ENCODE measurements at regions not wholly inside any gene's neighbourhood (a gene's known extent, or its start where the extent isn't known, plus 50 kb on each side); places are given as distances from the start of the nearest gene placed in this dataset.
A peak's percentile ranks its signal among the peaks of the same experiment; 100 is the strongest.

GRCh38 chr4:19879330-19879729, 372.4 kb upstream of the SLIT2 start:
- no peak for DNase-seq

GRCh38 chr4:19857991-19858390, 393.7 kb upstream of the SLIT2 start:
- no peak for DNase-seq

GRCh38 chr4:19857380-19857779, 394.3 kb upstream of the SLIT2 start:
- DNase-seq = no peak

- peak; percentile 84 for DNase-seq
These were observed 400.8 kb upstream of the SLIT2 start for GRCh38 chr4:19850909-19851308.

- peak; percentile 2 for DNase-seq
These were observed 407.3 kb upstream of the SLIT2 start for GRCh38 chr4:19844446-19844845.

GRCh38 chr4:19842471-19842870, 409.2 kb upstream of the SLIT2 start:
- no peak for DNase-seq

- no peak for DNase-seq
These were observed 412.8 kb upstream of the SLIT2 start for GRCh38 chr4:19838858-19839257.

GRCh38 chr4:19835429-19835828, 416.3 kb upstream of the SLIT2 start:
- DNase-seq = no peak

GRCh38 chr4:19832411-19832810, 419.3 kb upstream of the SLIT2 start:
- DNase-seq = peak; percentile 13

- peak; percentile 77 for DNase-seq
These were observed 419.9 kb upstream of the SLIT2 start for GRCh38 chr4:19831644-19832285.

- DNase-seq = no peak
These were observed 422.6 kb upstream of the SLIT2 start for GRCh38 chr4:19829101-19829500.

- no peak for DNase-seq
These were observed 427.9 kb upstream of the SLIT2 start for GRCh38 chr4:19823781-19824180.

GRCh38 chr4:19819737-19820136, 432.0 kb upstream of the SLIT2 start:
- no peak for DNase-seq

GRCh38 chr4:19809989-19810388, 441.7 kb upstream of the SLIT2 start:
- DNase-seq = no peak

GRCh38 chr4:19807505-19807904, 444.2 kb upstream of the SLIT2 start:
- DNase-seq = peak; percentile 74

- no peak for DNase-seq
These were observed 444.8 kb upstream of the SLIT2 start for GRCh38 chr4:19806865-19807264.

GRCh38 chr4:19803406-19803805, 448.3 kb upstream of the SLIT2 start:
- peak; percentile 7 for DNase-seq

GRCh38 chr4:19793831-19794230, 457.9 kb upstream of the SLIT2 start:
- no peak for DNase-seq

GRCh38 chr4:19791422-19792123, 460.1 kb upstream of the SLIT2 start:
- peak; percentile 23 for DNase-seq

GRCh38 chr4:19786616-19787015, 465.1 kb upstream of the SLIT2 start:
- DNase-seq = no peak

GRCh38 chr4:19783667-19784223, 468.0 kb upstream of the SLIT2 start:
- DNase-seq = no peak

GRCh38 chr4:19780871-19781270, 470.8 kb upstream of the SLIT2 start:
- no peak for DNase-seq

- DNase-seq = peak; percentile 18
These were observed 474.8 kb upstream of the SLIT2 start for GRCh38 chr4:19776929-19777328.

GRCh38 chr4:19776021-19776459, 475.7 kb upstream of the SLIT2 start:
- DNase-seq = peak; percentile 81

Measured in HCEC 1CT (cell line).